Spleen (tissue), 7 donors: ENCODE measurements at regions not wholly inside any gene's neighbourhood (a gene's known extent, or its start where the extent isn't known, plus 50 kb on each side); places are given as distances from the start of the nearest gene placed in this dataset.

Experiments
- CTCF ChIP-seq, 11 experiments: fragments of 200-600 bp in 7 of 11; fragments of 450-650 bp in 4 of 11; sonication (generic) in 4 of 11; IDR thresholded peaks in 8 of 11; conservative IDR thresholded peaks in 3 of 11; 1 replicate in 7 of 11; 2 replicates in 4 of 11; pipeline versions ENCODE4 v1.4.0 to v1.8.0; 2016 to 2021; ENCODE audit warnings: antibody characterized with exemption in 11 of 11, inconsistent platforms in 4 of 11, mild to moderate bottlenecking in 1 of 11
- POLR2AphosphoS5 ChIP-seq, 3 donors: sonication (generic); formaldehyde crosslinking; IDR thresholded peaks; one replicate each; pipeline ENCODE4 v1.5.1; 2017; ENCODE audit warnings: antibody characterized with exemption in 3 of 3
- donor health status: DM: no; HTN: no; CAD: no; lungs with moderate emphysema.
- donor health status: DM: no; HTN: no; CAD: no.
- donor health status: DM: no; HTN: no; CAD: no.

- TF ChIP-seq CTCF (IDR thresholded peaks at IDR 0.05 in 8 of 11, conservative IDR thresholded peaks at IDR 0.05 in 3 of 11), result no peak
- no peak for TF ChIP-seq POLR2AphosphoS5 (IDR thresholded peaks at IDR 0.05)
These were observed 289.9 kb upstream of the FAM241A start for GRCh38 chr4:111855308-111855707.
